ENCODE measurements at regions not wholly inside any gene's neighbourhood (a gene's known extent, or its start where the extent isn't known, plus 50 kb on each side); places are given as distances from the start of the nearest gene placed in this dataset.

DNA sequence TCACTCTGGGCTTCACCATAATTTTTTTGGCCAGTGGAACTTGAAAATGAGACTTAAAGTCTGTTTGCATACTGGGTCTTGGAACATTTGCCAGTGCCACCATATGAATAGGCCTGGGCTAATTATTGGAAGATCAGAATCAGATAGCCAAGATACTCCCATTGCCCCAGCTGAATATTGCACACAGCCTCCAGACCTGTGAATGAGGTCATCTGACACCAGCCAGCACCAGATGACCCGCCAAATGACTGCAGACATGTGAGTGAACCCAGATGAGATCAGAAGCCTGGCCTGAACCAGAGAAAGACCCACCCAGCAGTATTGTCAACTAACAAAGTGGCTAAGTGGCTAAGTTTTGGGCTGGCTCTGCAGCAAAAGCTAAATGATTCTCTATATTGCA lies 220.5 kb upstream of the MPDZ start:
- H3K9me3 ChIP-seq: no peaks in the 10 kb centered on the region
- DNase-seq: no peak
- H3K4me3 ChIP-seq: no peak overlapping the region
- H3K36me3 ChIP-seq: no peaks in the 10 kb centered on the region
- TF ChIP-seq POLR2A (IDR thresholded peaks at IDR 0.05): no peak
- TF ChIP-seq, protein P1, sequence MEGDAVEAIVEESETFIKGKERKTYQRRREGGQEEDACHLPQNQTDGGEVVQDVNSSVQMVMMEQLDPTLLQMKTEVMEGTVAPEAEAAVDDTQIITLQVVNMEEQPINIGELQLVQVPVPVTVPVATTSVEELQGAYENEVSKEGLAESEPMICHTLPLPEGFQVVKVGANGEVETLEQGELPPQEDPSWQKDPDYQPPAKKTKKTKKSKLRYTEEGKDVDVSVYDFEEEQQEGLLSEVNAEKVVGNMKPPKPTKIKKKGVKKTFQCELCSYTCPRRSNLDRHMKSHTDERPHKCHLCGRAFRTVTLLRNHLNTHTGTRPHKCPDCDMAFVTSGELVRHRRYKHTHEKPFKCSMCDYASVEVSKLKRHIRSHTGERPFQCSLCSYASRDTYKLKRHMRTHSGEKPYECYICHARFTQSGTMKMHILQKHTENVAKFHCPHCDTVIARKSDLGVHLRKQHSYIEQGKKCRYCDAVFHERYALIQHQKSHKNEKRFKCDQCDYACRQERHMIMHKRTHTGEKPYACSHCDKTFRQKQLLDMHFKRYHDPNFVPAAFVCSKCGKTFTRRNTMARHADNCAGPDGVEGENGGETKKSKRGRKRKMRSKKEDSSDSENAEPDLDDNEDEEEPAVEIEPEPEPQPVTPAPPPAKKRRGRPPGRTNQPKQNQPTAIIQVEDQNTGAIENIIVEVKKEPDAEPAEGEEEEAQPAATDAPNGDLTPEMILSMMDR (IDR thresholded peaks at IDR 0.05): no peak
- H3K27ac ChIP-seq: no peak overlapping the region
- no peaks in the 10 kb centered on the region for H3K4me1 ChIP-seq
- no peaks in the 10 kb centered on the region for H3K27me3 ChIP-seq

DNA sequence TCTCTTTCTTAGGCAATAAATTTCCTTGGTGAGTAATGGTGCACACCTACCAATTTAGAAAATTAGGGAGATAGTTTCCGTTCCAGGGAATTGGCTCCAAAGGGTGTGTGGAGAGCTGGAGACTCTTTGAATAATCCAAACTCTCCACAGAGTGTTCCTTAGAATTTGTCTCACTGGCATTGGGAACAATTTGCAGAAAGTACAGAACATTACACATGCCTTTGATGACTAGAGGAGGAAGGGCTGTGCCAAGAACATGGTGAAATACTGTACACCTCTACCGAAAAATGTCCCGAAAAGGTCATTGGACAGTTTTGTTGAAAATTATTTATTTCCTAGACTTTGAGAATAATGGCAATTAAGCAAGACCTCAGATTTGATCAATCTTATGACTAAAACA lies 214.2 kb upstream of the MPDZ start:
- Histone ChIP-seq H3K4me1 (no peaks in the 10 kb centered on the region), H3K27ac (no peak overlapping the region), H3K27me3 (no peaks in the 10 kb centered on the region), H3K9me3 (no peaks in the 10 kb centered on the region), H3K36me3 (no peaks in the 10 kb centered on the region), H3K4me3 (no peak overlapping the region)
- DNase-seq: no peak
- TF ChIP-seq, protein P1 (IDR thresholded peaks at IDR 0.05): no peak
- no peak for TF ChIP-seq POLR2A (IDR thresholded peaks at IDR 0.05)

DNA sequence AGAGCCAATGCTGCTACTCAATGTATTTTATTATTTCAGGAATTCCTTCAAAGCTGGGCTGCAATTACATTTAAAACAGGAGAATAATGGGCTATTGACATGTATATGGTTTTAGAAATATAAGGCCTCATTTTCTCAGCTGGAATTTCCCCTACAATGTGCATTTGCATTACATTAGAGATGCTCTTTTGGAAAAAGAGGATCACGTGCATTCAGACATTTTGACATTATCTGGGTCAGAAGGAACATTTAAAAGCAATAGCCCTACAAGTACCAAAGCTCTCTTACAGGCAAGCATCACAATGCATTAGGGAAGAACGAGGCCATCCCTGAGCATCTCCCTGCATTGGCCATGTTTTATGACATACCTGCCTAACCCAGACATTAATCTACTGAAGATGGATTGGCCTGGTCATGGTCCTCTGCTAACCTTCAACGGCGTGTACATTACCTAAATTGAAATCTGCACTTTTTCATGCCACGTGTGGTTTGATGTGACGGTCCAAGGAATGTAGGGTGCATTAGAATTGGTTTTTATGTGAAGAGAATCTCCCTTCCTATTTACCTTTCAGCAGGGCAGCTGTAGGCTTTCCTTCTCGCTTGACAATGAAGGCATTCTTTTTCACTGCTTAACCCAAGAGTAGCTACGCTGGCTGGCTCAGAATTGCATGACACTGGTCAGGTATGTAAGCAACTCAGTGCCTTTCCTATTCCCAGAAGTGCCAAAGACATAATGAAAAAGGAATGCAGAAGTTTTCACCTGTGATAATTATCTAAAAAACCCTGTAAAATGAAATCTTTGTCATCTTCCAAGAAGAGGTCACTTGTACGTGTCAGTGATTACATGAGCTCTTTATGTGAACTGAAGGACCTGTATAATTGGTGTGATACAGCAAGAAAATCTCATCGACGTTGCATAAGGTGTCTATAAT lies 212.3 kb upstream of the MPDZ start:
- H3K9me3 ChIP-seq: no peaks in the 10 kb centered on the region
- no peak for DNase-seq
- no peaks in the 10 kb centered on the region for H3K27me3 ChIP-seq
- H3K4me1 ChIP-seq: no peaks in the 10 kb centered on the region
- H3K36me3 ChIP-seq: no peaks in the 10 kb centered on the region
- TF ChIP-seq, protein P1 (IDR thresholded peaks at IDR 0.05): no peak
- no peak for TF ChIP-seq POLR2A (IDR thresholded peaks at IDR 0.05)
- no peak overlapping the region for H3K4me3 ChIP-seq
- no peak overlapping the region for H3K27ac ChIP-seq

DNA sequence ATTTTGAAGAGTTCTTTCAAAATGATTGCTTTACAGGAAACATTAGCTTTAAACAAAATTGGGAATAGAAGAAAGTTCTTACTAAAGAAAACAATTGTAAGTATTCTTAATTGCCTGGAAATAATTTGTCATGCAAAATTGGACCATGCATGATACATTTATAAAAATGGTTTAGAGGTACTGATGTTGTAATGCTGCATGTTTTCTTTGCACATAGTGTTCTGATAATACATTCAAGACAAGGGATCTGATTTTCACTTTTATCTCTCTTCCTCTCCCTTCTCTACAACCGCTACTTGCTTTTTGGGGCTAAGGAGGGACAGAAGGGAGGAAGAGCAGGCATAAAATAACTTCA lies 211.6 kb upstream of the MPDZ start:
- DNase-seq: no peak
- no peaks in the 10 kb centered on the region for H3K36me3 ChIP-seq
- no peaks in the 10 kb centered on the region for H3K9me3 ChIP-seq
- TF ChIP-seq, protein P1 (IDR thresholded peaks at IDR 0.05): no peak
- no peak for TF ChIP-seq POLR2A (IDR thresholded peaks at IDR 0.05)
- no peak overlapping the region for H3K4me3 ChIP-seq
- no peak overlapping the region for H3K27ac ChIP-seq
- H3K4me1 ChIP-seq: no peaks in the 10 kb centered on the region
- H3K27me3 ChIP-seq: no peaks in the 10 kb centered on the region

DNA sequence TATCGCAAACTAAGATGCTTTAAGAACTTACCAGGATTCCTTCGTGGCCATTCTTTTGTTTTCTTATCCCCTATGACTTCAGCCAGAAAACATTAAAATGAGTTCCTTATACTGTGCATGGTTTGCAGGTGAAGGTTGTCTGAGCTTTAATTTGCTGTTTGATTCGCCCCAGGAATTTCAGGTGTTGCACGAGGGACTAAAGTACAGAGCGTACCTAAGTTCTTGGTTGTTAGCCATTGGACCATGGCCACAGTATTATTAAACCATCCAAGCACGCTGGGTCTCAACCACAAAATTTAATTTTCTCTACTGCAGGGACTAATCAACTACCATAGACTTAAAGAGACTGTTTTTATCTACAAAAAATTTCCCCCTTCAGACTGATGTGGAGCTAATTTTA lies 208.4 kb upstream of the MPDZ start:
- H3K36me3 ChIP-seq: no peaks in the 10 kb centered on the region
- H3K27me3 ChIP-seq: no peaks in the 10 kb centered on the region
- no peak overlapping the region for H3K27ac ChIP-seq
- no peak for TF ChIP-seq POLR2A (IDR thresholded peaks at IDR 0.05)
- TF ChIP-seq, protein P1 (IDR thresholded peaks at IDR 0.05): no peak
- DNase-seq: no peak
- no peak overlapping the region for H3K4me3 ChIP-seq
- H3K4me1 ChIP-seq: no peaks in the 10 kb centered on the region
- no peaks in the 10 kb centered on the region for H3K9me3 ChIP-seq

Data from Peyer's patch (tissue), 4 donors.